ENCODE measurements at regions not wholly inside any gene's neighbourhood (a gene's known extent, or its start where the extent isn't known, plus 50 kb on each side); places are given as distances from the start of the nearest gene placed in this dataset.
A peak's percentile ranks its signal among the peaks of the same experiment; 100 is the strongest.

DNA sequence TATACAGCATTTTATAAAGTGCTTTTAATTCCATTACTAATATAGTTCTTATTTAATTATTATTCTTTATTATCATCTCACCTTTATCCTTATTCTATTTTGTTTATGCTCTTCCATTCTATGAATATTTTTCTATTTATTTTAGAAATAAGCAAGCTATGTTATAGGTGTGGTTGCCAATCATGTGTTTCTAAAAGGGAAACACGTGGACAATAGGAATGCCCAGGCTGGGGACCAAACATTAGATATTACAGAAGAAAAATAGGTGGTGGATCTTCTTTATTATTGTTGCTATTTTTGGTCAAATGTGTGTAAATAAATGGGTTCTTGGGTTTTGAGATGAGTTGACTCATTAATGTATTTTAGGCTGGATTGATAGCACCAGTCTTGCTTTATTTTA is 438.3 kb downstream of the RAB38 start:
- Histone ChIP-seq H3K9me3 (no peaks in the 10 kb centered on the region), H3K27me3 (no peaks in the 10 kb centered on the region), H3K36me3 (no peaks in the 10 kb centered on the region), H3K4me1 (no peaks in the 10 kb centered on the region), H3K27ac (no peak overlapping the region), H3K4me3 (no peak overlapping the region)
- in situ Hi-C loops (cut with MboI; ENCODE audit: low sequenced_read_pairs in 4 of 4) (no loop called here), intact Hi-C loops (cut with DNase I; ENCODE audit: low total_unique reads) (no loop called here)
- ATAC-seq (no peak), DNase-seq (no peak)
- TF ChIP-seq POLR2A (IDR thresholded peaks at IDR 0.05) = no peak
- no peak for TF ChIP-seq CTCF (IDR thresholded peaks at IDR 0.05 in 4 of 5, conservative IDR thresholded peaks at IDR 0.05 in 1 of 5)

DNA sequence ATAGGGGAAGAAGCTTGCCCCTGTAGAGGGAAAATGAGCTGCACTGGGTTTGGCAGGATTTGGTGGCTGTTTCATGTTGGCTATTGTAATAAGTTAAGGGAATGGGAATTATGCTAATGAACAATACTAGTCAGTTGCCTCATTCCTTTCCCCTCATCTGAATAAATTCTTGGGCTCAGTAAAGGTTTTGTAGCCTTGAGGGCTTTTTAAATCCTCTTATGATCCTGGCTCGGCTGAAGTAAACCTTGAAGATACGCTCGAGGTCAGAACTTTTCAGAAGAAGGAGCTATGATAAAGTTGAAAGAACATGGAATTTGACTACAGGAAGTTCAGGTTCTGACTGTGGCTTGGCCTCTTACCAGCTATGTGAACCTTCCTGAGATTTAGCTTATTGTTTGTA is 448.7 kb downstream of the RAB38 start:
- DNase-seq = no peak
- H3K36me3 ChIP-seq = no peaks in the 10 kb centered on the region
- ATAC-seq = no peak
- H3K27me3 ChIP-seq = no peaks in the 10 kb centered on the region
- H3K4me3 ChIP-seq = no peak overlapping the region
- H3K9me3 ChIP-seq = no peaks in the 10 kb centered on the region
- no peaks in the 10 kb centered on the region for H3K4me1 ChIP-seq
- in situ Hi-C loops (cut with MboI; ENCODE audit: low sequenced_read_pairs in 4 of 4) (no loop called here), intact Hi-C loops (cut with DNase I; ENCODE audit: low total_unique reads) (no loop called here)
- no peak overlapping the region for H3K27ac ChIP-seq
- no peak for TF ChIP-seq POLR2A (IDR thresholded peaks at IDR 0.05)

DNA sequence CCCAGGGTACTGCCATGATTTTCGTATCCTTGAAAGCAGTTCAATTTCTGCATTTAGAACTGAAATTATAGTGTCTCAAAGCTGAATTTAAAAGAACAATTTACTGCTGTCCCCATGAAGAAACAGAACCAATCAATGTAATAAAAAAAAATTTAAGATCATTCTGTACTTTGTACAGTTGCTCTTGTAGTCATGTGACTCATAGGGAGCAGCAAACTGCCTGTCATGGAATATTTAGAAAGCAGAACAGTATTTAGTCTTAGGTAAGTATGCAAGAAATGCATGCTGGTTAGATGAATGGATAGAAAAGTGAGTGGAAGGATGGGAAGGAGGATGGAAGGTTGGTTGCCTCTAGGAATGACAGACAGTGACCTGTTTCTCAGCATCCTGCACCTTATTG is 450.9 kb downstream of the RAB38 start:
- no peaks in the 10 kb centered on the region for H3K27me3 ChIP-seq
- no peak overlapping the region for H3K4me3 ChIP-seq
- in situ Hi-C loops (cut with MboI; ENCODE audit: low sequenced_read_pairs in 4 of 4) = no loop called here
- no peaks in the 10 kb centered on the region for H3K36me3 ChIP-seq
- no peaks in the 10 kb centered on the region for H3K9me3 ChIP-seq
- no peak for ATAC-seq
- DNase-seq = no peak
- no peaks in the 10 kb centered on the region for H3K4me1 ChIP-seq
- intact Hi-C loops (cut with DNase I; ENCODE audit: low total_unique reads) = no loop called here
- no peak overlapping the region for H3K27ac ChIP-seq
- no peak for TF ChIP-seq POLR2A (IDR thresholded peaks at IDR 0.05)
- TF ChIP-seq CTCF (IDR thresholded peaks at IDR 0.05 in 4 of 5, conservative IDR thresholded peaks at IDR 0.05 in 1 of 5) = no peak

GRCh38 chr11:87722756-87723565 is 452.3 kb downstream of the RAB38 start:
- no peak for DNase-seq
- Histone ChIP-seq H3K36me3 (no peaks in the 10 kb centered on the region), H3K27ac (no peak overlapping the region), H3K9me3 (no peaks in the 10 kb centered on the region), H3K4me1 (no peaks in the 10 kb centered on the region), H3K4me3 (no peak overlapping the region), H3K27me3 (no peaks in the 10 kb centered on the region)
- TF ChIP-seq POLR2A (IDR thresholded peaks at IDR 0.05) (no peak), CTCF (IDR thresholded peaks at IDR 0.05 in 4 of 5, conservative IDR thresholded peaks at IDR 0.05 in 1 of 5) (peak in 3 of 5 experiments; percentile 41 to 51 (median 47))
- intact Hi-C loops (cut with DNase I; ENCODE audit: low total_unique reads) = no loop called here
- ATAC-seq = no peak
- in situ Hi-C loops (cut with MboI; ENCODE audit: low sequenced_read_pairs in 4 of 4) = no loop called here

DNA sequence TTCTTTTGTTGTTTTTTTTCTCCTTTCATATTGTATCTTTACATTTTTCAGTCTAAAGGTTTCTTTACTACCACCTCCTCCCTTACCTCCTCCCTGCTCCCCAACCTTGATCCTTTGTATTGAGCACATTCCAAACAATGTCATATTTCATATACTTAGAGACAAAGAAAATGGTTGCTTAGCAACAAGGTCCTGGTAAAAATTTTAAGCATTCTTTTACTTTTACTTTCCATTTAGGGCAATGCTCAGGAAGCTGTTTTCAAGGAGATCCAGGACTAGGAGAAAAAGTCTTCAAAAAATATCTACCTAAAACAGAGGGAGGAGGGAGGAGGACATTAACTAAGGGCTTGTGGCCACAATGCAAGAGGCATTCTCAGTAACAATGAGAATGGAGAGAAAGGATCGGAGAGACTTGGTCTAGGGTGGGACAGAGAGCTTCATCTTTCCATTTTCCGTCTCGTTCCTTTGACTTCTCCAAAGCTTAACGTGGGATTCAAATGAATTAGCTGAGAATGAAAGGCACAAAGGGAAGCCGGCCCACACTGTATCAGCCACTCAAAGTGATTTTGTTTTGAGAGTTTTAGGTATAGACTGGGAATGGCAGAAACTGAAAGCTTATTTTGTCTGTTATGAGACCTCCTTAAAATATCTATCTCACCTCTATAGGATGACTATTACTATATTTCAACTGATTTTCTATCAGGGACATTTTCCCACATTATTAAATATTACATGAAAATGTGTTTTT is 455.7 kb downstream of the RAB38 start:
- Histone ChIP-seq H3K27ac (no peak overlapping the region), H3K9me3 (no peaks in the 10 kb centered on the region), H3K27me3 (no peaks in the 10 kb centered on the region), H3K36me3 (no peaks in the 10 kb centered on the region), H3K4me3 (no peak overlapping the region), H3K4me1 (no peaks in the 10 kb centered on the region)
- intact Hi-C loops (cut with DNase I; ENCODE audit: low total_unique reads) (no loop called here), in situ Hi-C loops (cut with MboI; ENCODE audit: low sequenced_read_pairs in 4 of 4) (no loop called here)
- no peak for TF ChIP-seq POLR2A (IDR thresholded peaks at IDR 0.05)
- TF ChIP-seq CTCF (IDR thresholded peaks at IDR 0.05 in 4 of 5, conservative IDR thresholded peaks at IDR 0.05 in 1 of 5) = no peak
- no peak for DNase-seq
- ATAC-seq = no peak
